GM21717 (cell line): ENCODE measurements at regions not wholly inside any gene's neighbourhood (a gene's known extent, or its start where the extent isn't known, plus 50 kb on each side); places are given as distances from the start of the nearest gene placed in this dataset.
"Not testable (repeated sequence)": the region's sequence is repeated elsewhere in the genome, so short reads cannot be mapped to it uniquely, and the experiment has no call there.

Experiments used
- ATAC-seq: cut with Tn5 transposase; IDR thresholded peaks from one replicate; pipeline ENCODE4 v1.9.1; 2021; ENCODE audit warnings: mild to moderate bottlenecking, moderate library complexity; ENCODE audit not compliant: unreplicated experiment

- no peak for ATAC-seq
Observed at GRCh38 chr2:52512760-52513159, 1254.8 kb upstream of the CHAC2 start.

- ATAC-seq, result no peak
Observed at GRCh38 chr2:52510432-52510831, 1257.2 kb upstream of the CHAC2 start.

- ATAC-seq, result no peak
Observed at GRCh38 chr2:52502476-52502860, 1265.1 kb upstream of the CHAC2 start.

- ATAC-seq, result no peak
Observed at GRCh38 chr2:52501715-52502475, 1265.7 kb upstream of the CHAC2 start.

- no peak for ATAC-seq
Observed at GRCh38 chr2:52500561-52500960, 1267.0 kb upstream of the CHAC2 start.

- ATAC-seq, result no peak
Observed at GRCh38 chr2:52498077-52498750, 1269.4 kb upstream of the CHAC2 start.

- no peak for ATAC-seq
Observed at GRCh38 chr2:52495816-52496215, 1271.8 kb upstream of the CHAC2 start.

- no peak for ATAC-seq
Observed at GRCh38 chr2:52477166-52477565, 1290.4 kb upstream of the CHAC2 start.

GRCh38 chr2:52475590-52475989 lies 1292.0 kb upstream of the CHAC2 start:
- no peak for ATAC-seq

GRCh38 chr2:52474091-52474490 lies 1293.5 kb upstream of the CHAC2 start:
- no peak for ATAC-seq

- ATAC-seq, result no peak
Observed at GRCh38 chr2:52473526-52473925, 1294.1 kb upstream of the CHAC2 start.

- not testable (repeated sequence) for ATAC-seq
Observed at GRCh38 chr2:52470457-52470856, 1297.1 kb upstream of the CHAC2 start.

- ATAC-seq, result no peak
Observed at GRCh38 chr2:52467189-52467588, 1300.4 kb upstream of the CHAC2 start.

- ATAC-seq, result no peak
Observed at GRCh38 chr2:52465287-52465686, 1302.3 kb upstream of the CHAC2 start.

- no peak for ATAC-seq
Observed at GRCh38 chr2:52463457-52463856, 1304.1 kb upstream of the CHAC2 start.

- no peak for ATAC-seq
Observed at GRCh38 chr2:52456561-52457377, 1310.8 kb upstream of the CHAC2 start.

- ATAC-seq, result no peak
Observed at GRCh38 chr2:52454962-52455361, 1312.6 kb upstream of the CHAC2 start.

GRCh38 chr2:52452201-52452600 lies 1315.4 kb upstream of the CHAC2 start:
- ATAC-seq, result no peak

GRCh38 chr2:52445686-52446085 lies 1321.9 kb upstream of the CHAC2 start:
- ATAC-seq, result no peak

GRCh38 chr2:52431352-52431760 lies 1336.2 kb upstream of the CHAC2 start:
- ATAC-seq, result no peak

- ATAC-seq, result no peak
Observed at GRCh38 chr2:52429740-52430139, 1337.9 kb upstream of the CHAC2 start.

GRCh38 chr2:52429171-52429570 lies 1338.4 kb upstream of the CHAC2 start:
- ATAC-seq, result no peak
